Testis (tissue), 2 donors: ENCODE measurements at regions not wholly inside any gene's neighbourhood (a gene's known extent, or its start where the extent isn't known, plus 50 kb on each side); places are given as distances from the start of the nearest gene placed in this dataset.

Experiments used
- CTCF ChIP-seq, 3 experiments: fragments of 450-650 bp in 2 of 3; fragments of 200-600 bp in 1 of 3; sonication (generic) in 1 of 3; IDR thresholded peaks; one replicate each; pipeline ENCODE4 v1.5.1; 2016 to 2019; ENCODE audit warnings: antibody characterized with exemption in 3 of 3, mild to moderate bottlenecking in 2 of 3, moderate library complexity in 1 of 3
- POLR2A ChIP-seq: fragments of 450-650 bp; IDR thresholded peaks from one replicate; pipeline ENCODE4 v1.6.1; 2017; ENCODE audit warnings: antibody characterized with exemption, mild to moderate bottlenecking, moderate library complexity

GRCh38 chr3:106124818-106125217, 256.0 kb upstream of the CBLB start:
- TF ChIP-seq CTCF (IDR thresholded peaks at IDR 0.05) (no peak), POLR2A (no peak)
